NCI-H2196 (cell line): ENCODE measurements at regions not wholly inside any gene's neighbourhood (a gene's known extent, or its start where the extent isn't known, plus 50 kb on each side); places are given as distances from the start of the nearest gene placed in this dataset.

Source experiments
- DNase-seq: peaks from one replicate; lab custom pipeline; 2025; ENCODE audit not compliant: unreplicated experiment; lab: John Stamatoyannopoulos, UW

- no peak for DNase-seq
These were observed 451.4 kb downstream of the WDR72 start for GRCh38 chr15:53307952-53308624.

DNA sequence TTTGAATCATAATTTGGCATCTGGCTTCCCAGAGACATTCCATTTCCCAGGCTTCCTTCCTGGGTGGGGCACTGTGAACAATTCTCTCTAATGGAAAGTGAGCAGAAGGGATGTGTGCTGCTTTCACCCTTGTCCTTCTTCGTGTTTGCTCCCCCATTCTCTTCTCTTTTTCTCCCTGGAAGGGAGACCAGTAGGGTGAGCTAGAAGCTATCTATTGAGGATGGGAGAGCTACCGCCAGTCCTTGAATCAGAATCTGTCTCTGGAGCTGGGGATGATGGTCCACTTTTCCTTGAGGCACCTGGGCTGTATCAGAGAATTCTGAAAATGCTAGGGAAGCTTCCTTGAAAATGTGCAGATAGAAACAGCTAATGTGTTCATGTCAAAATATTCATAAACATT lies 453.9 kb downstream of the WDR72 start:
- no peak for DNase-seq

DNA sequence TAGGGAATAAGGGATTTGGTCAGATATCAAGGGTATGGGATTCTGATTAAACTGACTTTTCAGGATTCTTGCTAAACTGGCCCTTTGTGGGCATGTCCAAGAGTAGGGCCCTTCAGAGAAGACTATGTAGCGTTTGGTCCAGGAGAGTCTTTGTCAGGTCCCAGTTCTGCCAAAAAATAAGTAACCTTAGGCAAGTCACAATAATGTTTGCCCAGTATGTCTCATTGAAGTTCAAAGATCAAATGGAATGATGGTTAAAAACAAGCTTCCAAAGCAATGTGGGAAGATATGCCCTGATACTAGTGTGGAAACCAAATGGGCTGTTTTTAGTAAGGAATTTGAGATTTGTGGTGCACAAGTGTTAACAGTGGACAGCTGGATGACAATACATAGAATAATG lies 454.4 kb downstream of the WDR72 start:
- no peak for DNase-seq

- no peak for DNase-seq
These were observed 461.6 kb downstream of the WDR72 start for GRCh38 chr15:53297828-53298227.

GRCh38 chr15:53296603-53297002 lies 462.9 kb downstream of the WDR72 start:
- no peak for DNase-seq

DNA sequence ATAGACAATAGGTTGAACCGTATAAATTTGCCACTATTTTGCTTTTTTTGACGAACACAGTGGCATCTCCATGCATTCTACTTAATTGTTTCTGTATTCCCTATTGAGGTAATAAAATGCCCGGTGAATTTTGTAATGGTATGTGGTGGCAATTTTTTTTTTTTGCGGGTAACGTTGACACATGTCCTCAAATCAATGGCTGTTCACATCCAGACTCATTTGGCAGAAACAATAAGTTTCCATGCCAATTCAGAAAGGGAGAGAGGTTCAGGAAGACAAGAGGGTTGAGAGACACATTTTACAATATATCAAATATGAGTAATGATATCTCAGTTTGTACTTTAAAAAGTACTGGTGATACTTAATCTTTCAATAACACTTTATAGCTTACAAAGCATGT lies 463.9 kb downstream of the WDR72 start:
- no peak for DNase-seq

DNA sequence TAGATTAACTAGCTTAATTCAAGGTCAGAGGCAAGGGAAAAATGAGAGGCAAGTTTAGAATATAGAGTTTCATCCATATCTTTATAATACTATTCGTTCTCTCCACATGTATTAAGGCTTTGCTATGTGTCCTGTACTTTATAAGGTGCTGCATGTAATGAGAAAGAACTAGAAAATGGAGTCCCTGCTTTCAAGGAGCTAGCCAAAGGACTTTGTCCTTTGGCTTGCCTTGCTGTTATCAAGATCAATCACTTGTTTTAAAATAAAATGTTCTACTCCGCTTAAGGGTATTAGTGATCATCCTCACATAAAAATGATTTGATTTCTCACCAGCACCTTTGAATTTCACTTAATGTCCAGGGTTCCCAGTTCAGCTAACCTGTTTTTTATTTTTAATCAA lies 470.9 kb downstream of the WDR72 start:
- DNase-seq = no peak

DNA sequence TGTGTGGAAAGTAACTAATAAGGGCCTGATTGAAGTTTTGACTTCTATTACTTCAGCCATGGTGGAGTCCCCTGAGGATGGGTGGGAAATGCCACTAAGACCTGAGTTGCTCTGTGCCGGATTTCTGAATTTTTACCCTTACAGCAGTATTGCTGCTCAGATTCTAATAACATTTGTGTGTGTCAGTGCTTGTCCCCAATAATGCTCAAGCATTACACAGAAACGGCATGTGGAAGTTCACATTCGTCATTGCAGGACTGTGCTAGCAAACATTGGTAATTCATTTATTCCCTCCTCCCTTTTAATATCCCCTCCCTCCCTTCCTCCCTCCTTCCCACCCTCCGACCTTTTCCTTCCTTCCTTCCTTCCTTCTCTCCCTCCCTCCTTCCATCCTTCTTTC lies 484.5 kb upstream of the ONECUT1 start:
- DNase-seq = no peak

GRCh38 chr15:53272116-53272515 lies 482.0 kb upstream of the ONECUT1 start:
- DNase-seq = no peak

DNA sequence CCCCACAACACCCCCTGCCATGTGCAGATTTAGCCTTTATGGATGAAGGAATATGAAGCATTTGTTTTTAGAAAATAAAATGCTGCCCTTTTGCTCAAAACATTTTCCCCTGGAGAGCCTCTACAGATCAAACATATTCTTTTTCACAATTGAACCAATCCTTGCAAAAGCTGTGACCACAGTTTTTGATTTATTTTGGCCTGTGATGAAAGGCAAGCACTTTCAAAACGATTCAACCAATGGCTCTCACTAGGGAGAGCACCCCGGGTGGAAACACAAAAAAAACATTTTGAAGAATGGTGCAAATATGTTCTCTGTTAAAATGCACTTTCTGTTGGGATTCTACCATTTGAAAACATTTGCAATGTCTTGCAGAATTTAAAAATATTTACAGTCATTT lies 476.0 kb upstream of the ONECUT1 start:
- no peak for DNase-seq

DNA sequence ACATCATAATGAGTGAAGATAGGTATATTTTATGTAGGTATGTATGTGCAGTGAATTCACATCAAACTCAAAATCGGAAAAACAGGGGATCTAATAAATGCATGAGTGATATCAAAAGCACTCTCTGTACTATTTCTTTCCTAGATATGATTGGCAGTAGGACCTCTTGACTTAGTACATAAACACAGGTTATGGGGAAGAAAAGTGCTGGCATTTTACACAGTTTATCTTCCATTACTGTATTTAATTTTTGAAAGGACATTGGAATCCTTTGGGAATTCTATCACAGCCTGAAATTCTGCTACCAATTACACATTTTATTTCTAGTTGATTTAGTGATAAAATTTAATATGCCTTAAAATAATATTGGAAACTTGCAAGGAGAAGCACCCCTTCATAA lies 470.5 kb upstream of the ONECUT1 start:
- no peak for DNase-seq

DNA sequence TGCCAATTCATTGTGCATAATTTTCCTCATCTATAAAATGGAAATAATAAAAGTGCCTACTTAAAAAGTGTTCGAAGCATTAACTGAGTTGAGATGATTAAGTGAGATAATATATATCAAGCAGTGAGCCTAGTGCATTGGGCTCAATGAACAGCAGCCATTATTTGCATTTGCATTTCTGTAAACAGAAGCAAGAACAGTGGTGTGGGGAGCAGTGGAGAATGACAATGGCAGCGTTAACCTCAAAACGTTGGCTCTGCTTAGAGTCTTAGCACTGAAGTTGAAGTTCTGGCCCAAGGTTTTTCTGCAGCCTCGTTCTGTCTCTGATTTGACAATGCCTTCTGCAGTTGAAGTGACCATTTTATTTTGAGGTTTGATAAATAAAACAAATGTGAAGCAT lies 466.3 kb upstream of the ONECUT1 start:
- no peak for DNase-seq

- no peak for DNase-seq
These were observed 465.9 kb upstream of the ONECUT1 start for GRCh38 chr15:53256043-53256442.

DNA sequence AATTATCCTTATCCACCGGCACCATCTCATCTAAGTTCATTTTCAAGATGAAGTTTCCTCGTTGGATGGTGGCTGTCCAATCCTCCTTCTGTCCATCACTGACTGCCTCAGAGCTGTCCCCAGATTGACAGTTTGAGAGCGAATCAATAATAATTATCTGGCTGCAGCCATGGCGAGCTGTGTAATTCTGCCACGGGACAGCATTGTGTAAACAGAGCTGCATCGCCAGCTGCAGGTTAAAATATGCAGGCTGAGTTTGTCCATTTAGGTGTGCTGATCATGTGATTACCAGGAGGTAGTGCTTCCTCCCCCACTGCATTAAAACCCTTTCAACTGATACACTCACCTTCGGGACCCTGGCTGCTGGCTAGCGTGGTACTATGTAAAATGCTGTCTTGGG lies 461.9 kb upstream of the ONECUT1 start:
- DNase-seq = no peak

DNA sequence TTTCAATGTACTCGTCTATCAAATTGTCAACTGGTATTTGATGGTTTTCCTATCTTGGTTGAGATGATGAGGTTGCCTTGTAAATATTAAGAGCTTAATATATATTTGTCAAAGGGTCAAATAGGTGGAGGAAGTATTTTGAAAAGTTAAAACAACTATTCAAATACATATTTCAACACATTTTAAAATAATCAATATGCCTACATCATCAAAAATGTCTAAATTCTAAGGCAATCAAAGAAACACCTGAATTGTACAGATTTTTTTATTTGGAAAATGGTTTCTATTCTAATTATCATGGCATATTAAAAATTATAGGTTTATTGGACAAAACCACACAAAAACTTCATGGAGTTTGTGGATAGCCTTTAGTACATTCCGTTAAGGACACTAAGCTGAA lies 461.4 kb upstream of the ONECUT1 start:
- DNase-seq = no peak

- DNase-seq = no peak
These were observed 457.0 kb upstream of the ONECUT1 start for GRCh38 chr15:53247041-53247708.

GRCh38 chr15:53246404-53246803 lies 456.3 kb upstream of the ONECUT1 start:
- DNase-seq = no peak

DNA sequence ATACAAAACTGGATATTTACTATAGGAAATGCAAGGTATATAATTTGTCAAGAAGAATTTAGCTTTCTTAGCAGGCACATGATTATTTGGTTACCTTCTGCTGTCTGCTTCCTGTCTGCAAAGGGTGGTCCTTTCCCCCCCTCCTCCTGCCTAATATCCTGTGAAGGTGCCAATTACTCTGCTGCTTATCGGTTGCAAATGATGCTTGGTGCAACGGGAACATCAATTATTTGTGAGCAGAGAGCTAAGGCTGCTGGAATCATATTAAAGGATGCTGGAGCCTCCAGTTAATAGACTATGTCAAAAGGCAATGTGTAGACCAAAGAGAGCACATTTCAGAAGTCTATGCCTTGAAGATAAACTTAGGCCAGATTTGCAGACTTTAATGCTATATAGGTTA lies 443.7 kb upstream of the ONECUT1 start:
- DNase-seq = no peak

DNA sequence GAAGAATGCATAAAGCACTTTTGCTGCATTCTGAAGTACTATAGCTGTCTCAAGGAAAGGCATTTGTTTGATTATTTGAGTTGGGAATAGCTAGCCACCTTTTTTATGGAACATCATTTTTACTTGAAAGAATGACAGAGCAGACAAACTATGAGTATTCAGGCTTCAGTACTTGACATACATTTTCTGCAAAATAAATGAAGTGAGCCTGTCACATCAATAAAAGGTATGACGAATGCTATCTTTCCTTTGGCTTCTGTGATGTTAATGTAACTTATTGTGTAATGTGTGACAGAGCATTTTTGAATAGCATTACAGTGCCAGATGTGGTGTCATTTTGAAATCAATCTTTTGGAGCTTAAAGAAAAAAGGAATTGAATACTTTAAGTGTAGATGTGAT lies 440.3 kb upstream of the ONECUT1 start:
- no peak for DNase-seq

DNA sequence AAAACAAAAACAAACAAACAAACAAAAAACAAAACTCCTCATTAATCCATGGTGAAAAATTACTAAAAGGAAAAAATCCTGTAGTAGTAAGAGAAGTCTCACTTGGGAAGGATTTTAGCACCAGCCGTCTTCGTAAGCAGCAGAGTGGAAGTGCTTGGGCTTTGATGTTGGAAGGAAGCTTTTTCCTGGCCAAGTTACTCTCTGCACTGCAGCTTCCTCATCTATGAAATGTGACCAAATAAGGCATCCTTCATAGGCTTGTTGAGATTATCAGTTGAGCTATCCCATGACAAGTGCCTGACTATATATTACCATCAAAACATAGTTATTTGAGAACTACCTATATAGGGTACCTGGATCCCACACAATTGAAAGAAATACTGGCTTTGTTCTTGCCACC lies 436.4 kb upstream of the ONECUT1 start:
- DNase-seq = no peak

GRCh38 chr15:53225781-53226180 lies 435.6 kb upstream of the ONECUT1 start:
- no peak for DNase-seq

- DNase-seq = no peak
These were observed 434.2 kb upstream of the ONECUT1 start for GRCh38 chr15:53224371-53224770.

- DNase-seq = no peak
These were observed 433.7 kb upstream of the ONECUT1 start for GRCh38 chr15:53223815-53224214.
